ENCODE measurements at regions not wholly inside any gene's neighbourhood (a gene's known extent, or its start where the extent isn't known, plus 50 kb on each side); places are given as distances from the start of the nearest gene placed in this dataset.

GRCh38 chr4:121221608-121222007 is 57.5 kb upstream of the TNIP3 start:
- DNase-seq: no peak

DNA sequence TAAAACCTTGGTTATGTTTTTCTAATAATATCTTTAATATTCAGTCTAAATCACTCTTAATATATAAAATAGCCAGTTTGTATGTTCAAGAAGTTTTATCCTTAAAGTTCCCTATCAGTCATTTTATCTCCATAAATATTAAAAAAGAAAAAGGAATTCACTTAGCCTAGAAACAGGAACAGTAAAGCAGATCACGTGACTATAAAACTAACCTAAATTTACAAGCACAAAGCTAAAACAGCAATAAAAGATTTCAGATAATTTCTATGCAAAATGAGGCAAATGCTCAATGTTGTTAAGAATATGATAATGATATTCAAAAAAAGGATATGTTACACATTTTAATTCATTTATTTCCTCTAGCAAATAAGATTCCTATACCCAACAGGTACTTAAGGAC is 57.1 kb upstream of the TNIP3 start:
- no peak for DNase-seq

DNA sequence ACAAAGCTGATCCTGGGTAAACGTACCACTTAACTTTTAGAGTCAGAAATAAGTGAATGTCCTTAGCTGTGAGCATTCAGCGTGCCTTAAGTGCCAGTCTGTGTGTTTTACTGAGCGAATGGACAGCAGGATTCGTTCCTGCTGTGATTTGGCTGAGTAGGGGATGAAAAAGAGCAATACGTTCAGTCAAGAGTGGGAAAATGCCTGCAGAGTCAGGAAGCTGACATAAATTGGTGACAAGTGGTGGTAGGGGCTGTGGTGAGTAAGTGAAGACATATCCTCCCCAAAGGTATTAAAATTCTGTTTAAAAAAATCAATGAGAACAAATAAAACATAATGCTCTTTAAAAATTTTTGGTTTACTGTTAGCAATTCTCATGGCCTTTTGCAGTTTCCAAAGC is 56.6 kb upstream of the TNIP3 start:
- DNase-seq: no peak

DNA sequence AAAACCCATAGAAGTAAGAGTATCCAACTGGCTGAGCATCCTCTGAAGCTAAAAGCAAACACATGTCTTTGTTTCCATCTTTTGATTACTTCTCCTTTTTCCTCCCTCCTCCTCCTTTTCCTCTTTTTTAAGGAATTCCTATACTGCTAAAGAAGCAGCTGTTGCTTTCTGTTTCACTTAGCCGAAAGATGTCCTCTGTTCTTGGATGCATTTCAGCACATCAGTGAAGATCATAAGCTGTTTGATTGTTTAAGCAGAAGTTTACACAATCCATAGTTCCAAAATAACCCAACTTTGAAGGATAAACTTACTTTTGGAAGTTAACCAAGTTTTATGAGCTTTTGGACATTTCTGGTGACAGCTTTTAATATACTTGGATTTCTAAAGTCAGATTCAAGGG is 55.1 kb upstream of the TNIP3 start:
- no peak for DNase-seq

DNA sequence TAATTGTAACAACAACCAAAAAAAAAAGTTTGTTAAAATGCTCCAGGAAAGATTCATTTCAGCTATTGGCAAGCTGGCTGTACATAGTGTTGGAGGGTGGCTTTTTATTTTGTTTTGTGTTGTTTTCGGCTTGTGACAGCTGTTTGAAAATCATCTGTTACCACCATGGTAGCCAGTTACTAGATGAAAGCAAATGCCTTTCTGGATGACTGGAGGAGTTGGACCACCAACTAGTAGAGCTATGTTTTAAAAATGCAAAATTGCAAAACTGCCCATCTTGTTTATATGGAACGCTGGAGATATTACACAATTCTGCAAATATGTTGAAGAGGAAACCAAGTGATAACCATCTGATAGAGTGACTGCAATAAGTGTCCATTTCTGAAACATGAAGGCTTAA is 53.2 kb upstream of the TNIP3 start:
- DNase-seq: no peak

DNA sequence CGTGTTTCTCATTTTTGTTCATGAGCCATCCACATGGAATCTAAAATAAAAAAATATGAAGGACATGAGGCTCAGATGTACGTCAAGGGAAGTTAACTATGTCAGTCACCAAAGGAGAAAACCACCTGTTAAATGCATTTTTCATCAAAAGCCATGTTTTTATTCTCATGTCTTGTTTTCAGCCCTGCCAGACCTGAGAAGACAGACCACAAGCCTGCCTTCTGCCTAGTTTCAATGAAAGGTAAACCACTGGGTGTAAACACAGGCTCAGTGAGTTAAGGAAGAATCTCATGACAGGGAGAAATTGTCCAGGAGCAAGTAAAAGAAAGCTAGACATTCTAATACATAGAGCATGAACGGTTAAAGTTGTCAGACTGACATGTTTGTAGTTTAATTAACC is 52.3 kb upstream of the TNIP3 start:
- no peak for DNase-seq

GRCh38 chr4:121213940-121214339 is 49.8 kb upstream of the TNIP3 start:
- DNase-seq: no peak

Measured in NCI-H1105 (cell line).